ENCODE measurements at regions not wholly inside any gene's neighbourhood (a gene's known extent, or its start where the extent isn't known, plus 50 kb on each side); places are given as distances from the start of the nearest gene placed in this dataset.

GRCh38 chr13:74860789-74861188, 621.2 kb downstream of the TBC1D4 start:
- TF ChIP-seq POLR2A (IDR thresholded peaks at IDR 0.05; ENCODE audit: low read length) = no peak
- no peak for TF ChIP-seq GATA1 (IDR thresholded peaks at IDR 0.05; ENCODE audit: low read depth, low read length)
- no peak for DNase-seq

DNA sequence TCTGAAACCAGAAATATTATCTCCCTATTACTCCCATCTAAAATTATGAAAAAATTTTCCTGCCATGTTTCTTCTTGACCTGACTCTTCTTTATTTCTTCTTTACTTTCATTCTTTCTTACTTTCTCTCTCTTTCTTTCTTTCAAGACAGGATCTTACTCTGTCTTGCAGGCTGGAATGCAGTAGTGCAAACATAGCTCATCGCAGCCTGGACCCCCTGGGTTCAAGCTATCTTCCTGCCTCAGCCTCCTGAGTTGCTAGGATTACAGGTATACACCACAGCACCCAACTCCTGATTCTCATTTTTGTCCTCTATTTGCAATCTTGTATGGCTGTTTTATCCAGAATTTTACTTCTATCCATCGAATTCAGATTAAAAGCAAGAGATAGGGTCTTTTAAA, 631.1 kb downstream of the TBC1D4 start:
- DNase-seq = no peak

GRCh38 chr13:74847966-74848365, 634.0 kb downstream of the TBC1D4 start:
- no peak for TF ChIP-seq GATA1 (IDR thresholded peaks at IDR 0.05; ENCODE audit: low read depth, low read length)
- no peak for TF ChIP-seq POLR2A (IDR thresholded peaks at IDR 0.05; ENCODE audit: low read length)

More for the DNA sequence above, 631.1 kb downstream of the TBC1D4 start:
- TF ChIP-seq GATA1 (IDR thresholded peaks at IDR 0.05; ENCODE audit: low read depth, low read length) = no peak
- TF ChIP-seq POLR2A (IDR thresholded peaks at IDR 0.05; ENCODE audit: low read length) = no peak

GRCh38 chr13:74845806-74846205, 636.2 kb downstream of the TBC1D4 start:
- no peak for TF ChIP-seq POLR2A (IDR thresholded peaks at IDR 0.05; ENCODE audit: low read length)
- no peak for TF ChIP-seq GATA1 (IDR thresholded peaks at IDR 0.05; ENCODE audit: low read depth, low read length)
- DNase-seq = no peak

More at GRCh38 chr13:74847966-74848365, 634.0 kb downstream of the TBC1D4 start:
- no peak for DNase-seq

- DNase-seq = no peak
- TF ChIP-seq GATA1 (IDR thresholded peaks at IDR 0.05; ENCODE audit: low read depth, low read length) = no peak
Measured at GRCh38 chr13:74841651-74842050, 640.3 kb downstream of the TBC1D4 start.

DNA sequence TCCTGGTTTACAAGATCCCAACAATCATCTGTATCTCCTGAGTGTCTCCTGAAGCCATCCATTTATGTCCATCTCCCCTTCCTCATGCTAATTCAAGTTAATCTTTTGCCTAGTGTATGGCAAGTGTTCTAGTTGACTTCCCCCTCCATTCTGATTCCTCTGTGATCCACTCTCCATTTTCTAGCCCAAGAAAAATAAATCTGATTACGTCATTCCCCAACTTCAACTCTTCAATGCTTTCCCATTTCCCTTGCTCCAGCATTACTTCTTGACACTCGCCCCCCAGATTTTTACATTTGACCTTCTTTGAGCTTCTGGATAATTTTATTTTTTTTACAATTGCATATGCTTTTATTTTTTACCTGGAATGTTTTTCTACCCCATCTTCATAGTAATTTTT, 640.8 kb downstream of the TBC1D4 start:
- no peak for TF ChIP-seq GATA1 (IDR thresholded peaks at IDR 0.05; ENCODE audit: low read depth, low read length)
- DNase-seq = no peak

DNA sequence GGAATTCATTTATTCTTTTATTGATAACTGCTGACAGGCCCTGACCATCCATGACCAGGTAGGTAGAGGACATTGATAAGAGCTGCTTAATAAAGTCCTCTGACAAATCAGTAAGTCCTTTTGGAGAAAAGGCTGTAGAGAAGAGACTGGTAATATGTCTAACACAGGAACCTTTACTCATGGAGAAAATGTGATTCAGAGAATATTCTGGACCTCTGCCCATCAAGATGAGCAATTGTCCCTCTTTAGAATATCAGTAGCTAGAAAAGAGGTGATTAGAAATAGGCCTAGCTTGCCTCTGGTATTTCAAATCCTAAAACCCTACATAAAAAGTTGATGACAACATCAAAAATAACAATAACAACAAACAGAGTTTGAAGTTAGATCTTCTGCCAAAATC, 642.3 kb downstream of the TBC1D4 start:
- DNase-seq = no peak
- no peak for TF ChIP-seq POLR2A (IDR thresholded peaks at IDR 0.05; ENCODE audit: low read length)
- TF ChIP-seq GATA1 (IDR thresholded peaks at IDR 0.05; ENCODE audit: low read depth, low read length) = no peak

DNA sequence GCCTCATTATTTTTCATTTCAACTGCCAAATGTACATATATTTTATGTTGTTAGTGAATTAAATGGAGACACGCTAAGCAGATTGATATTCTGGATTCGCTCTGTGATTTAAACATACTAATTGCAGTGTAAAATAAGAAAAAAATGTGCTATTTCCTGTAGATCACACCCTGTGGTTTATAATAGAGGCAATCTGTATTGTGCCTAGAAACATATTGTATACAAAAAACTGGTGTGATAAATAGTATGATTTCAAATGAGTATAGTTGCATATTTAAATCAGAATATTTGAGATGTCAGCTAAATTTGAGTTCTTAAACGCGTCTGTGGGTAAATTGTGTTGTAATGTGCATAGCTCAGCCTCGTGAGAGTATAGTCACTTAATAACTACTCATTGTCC, 643.9 kb downstream of the TBC1D4 start:
- TF ChIP-seq POLR2A (IDR thresholded peaks at IDR 0.05; ENCODE audit: low read length) = no peak
- no peak for TF ChIP-seq GATA1 (IDR thresholded peaks at IDR 0.05; ENCODE audit: low read depth, low read length)

GRCh38 chr13:74836628-74837027, 645.3 kb downstream of the TBC1D4 start:
- TF ChIP-seq GATA1 (IDR thresholded peaks at IDR 0.05; ENCODE audit: low read depth, low read length) (no peak), POLR2A (IDR thresholded peaks at IDR 0.05; ENCODE audit: low read length) (no peak)
- DNase-seq = no peak

More for the DNA sequence above, 643.9 kb downstream of the TBC1D4 start:
- no peak for DNase-seq

- no peak for TF ChIP-seq POLR2A (IDR thresholded peaks at IDR 0.05; ENCODE audit: low read length)
- no peak for TF ChIP-seq GATA1 (IDR thresholded peaks at IDR 0.05; ENCODE audit: low read depth, low read length)
- no peak for DNase-seq
Measured at GRCh38 chr13:74835579-74835978, 646.4 kb downstream of the TBC1D4 start.

GRCh38 chr13:74825938-74826246, 656.1 kb downstream of the TBC1D4 start:
- TF ChIP-seq GATA1 (IDR thresholded peaks at IDR 0.05; ENCODE audit: low read depth, low read length) = no peak
- no peak for TF ChIP-seq POLR2A (IDR thresholded peaks at IDR 0.05; ENCODE audit: low read length)
- no peak for DNase-seq

DNA sequence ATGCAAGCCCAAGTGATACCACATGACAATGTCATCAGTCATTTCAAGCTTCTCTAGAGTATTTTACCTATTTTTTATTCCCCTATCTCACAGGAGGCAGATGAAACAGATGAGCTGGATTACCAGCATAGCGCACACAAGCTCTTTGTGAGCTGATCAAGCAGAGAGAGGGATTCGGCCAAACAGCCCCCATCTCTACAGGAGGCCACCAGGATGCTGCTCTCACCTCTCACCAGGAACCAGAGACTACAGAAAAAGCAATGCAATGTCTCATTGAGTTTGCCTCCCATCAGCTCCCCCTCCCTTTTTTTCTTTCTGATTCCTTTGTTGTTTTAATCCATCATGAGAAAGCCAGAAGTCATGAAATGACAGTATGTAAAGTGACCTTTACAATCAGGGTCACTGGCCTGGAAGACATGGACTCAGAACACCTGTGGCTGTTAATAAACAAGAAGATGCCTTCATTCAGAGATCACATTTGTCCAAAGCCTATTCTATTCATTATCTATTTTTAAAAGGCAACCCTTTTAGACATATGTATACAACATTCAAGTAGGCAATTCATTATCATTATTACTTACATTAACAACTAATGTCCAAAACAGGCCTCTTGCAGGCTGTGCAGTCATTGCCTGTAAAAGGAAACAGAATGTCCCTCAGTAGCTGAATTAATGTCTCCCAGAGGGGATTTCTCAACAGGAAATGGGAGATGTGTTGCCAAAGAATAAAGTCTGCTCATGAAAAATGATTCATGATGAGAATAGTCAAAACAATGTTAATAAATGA, 656.6 kb downstream of the TBC1D4 start:
- TF ChIP-seq POLR2A (IDR thresholded peaks at IDR 0.05; ENCODE audit: low read length) (no peak), GATA1 (IDR thresholded peaks at IDR 0.05; ENCODE audit: low read depth, low read length) (no peak)
- DNase-seq = no peak

GRCh38 chr13:74820809-74821208, 661.2 kb downstream of the TBC1D4 start:
- no peak for DNase-seq
- TF ChIP-seq GATA1 (IDR thresholded peaks at IDR 0.05; ENCODE audit: low read depth, low read length) = no peak
- no peak for TF ChIP-seq POLR2A (IDR thresholded peaks at IDR 0.05; ENCODE audit: low read length)

- TF ChIP-seq GATA1 (IDR thresholded peaks at IDR 0.05; ENCODE audit: low read depth, low read length) = no peak
- no peak for TF ChIP-seq POLR2A (IDR thresholded peaks at IDR 0.05; ENCODE audit: low read length)
- DNase-seq = no peak
Measured at GRCh38 chr13:74819549-74819948, 662.4 kb downstream of the TBC1D4 start.

DNA sequence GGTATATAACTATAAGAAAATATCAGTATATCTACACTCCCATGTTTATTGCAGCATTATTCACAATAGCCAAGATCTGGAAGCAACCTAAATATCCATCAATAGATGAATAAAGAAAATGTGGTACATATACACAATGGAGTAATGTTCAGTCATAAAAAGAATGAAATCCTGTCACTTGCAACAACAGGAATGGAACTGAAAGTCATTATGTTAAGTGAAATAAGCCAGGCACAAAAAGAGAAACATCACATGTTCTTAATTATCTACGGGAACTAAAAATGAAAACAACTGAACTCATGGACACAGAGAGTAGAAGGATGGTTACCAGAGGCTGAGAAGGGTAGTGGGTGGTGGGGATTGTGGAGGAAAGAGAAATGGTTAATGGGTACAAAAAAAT, 665.2 kb downstream of the TBC1D4 start:
- TF ChIP-seq GATA1 (IDR thresholded peaks at IDR 0.05; ENCODE audit: low read depth, low read length) (no peak), POLR2A (IDR thresholded peaks at IDR 0.05; ENCODE audit: low read length) (no peak)
- no peak for DNase-seq

Measured in erythroblast (primary cell).